ENCODE measurements at regions not wholly inside any gene's neighbourhood (a gene's known extent, or its start where the extent isn't known, plus 50 kb on each side); places are given as distances from the start of the nearest gene placed in this dataset.

DNA sequence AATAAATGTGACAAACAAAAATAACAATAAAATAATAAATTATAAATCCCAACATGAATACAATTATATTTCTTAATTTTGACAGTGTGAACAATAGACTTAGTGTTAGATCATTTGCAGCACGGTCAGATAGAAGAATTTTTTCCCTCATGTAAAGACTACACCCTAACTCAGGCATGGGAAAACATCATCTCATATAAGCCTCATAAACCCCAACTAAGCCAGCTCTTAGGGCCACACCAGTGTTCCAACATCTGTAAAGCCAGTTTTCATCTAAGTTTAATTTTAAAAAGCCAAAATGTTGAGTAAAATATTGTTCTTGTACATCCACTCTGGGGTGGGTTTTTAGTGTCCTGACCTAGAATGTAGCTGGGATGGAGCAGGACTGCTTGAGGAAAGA, 167.4 kb downstream of the QRSL1 start:
- TF ChIP-seq, protein P1, sequence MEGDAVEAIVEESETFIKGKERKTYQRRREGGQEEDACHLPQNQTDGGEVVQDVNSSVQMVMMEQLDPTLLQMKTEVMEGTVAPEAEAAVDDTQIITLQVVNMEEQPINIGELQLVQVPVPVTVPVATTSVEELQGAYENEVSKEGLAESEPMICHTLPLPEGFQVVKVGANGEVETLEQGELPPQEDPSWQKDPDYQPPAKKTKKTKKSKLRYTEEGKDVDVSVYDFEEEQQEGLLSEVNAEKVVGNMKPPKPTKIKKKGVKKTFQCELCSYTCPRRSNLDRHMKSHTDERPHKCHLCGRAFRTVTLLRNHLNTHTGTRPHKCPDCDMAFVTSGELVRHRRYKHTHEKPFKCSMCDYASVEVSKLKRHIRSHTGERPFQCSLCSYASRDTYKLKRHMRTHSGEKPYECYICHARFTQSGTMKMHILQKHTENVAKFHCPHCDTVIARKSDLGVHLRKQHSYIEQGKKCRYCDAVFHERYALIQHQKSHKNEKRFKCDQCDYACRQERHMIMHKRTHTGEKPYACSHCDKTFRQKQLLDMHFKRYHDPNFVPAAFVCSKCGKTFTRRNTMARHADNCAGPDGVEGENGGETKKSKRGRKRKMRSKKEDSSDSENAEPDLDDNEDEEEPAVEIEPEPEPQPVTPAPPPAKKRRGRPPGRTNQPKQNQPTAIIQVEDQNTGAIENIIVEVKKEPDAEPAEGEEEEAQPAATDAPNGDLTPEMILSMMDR (IDR thresholded peaks at IDR 0.05): no peak
- TF ChIP-seq POLR2A (IDR thresholded peaks at IDR 0.05): no peak

All from Peyer's patch (tissue), 4 donors.